WTC11 (cell line): ENCODE measurements at regions not wholly inside any gene's neighbourhood (a gene's known extent, or its start where the extent isn't known, plus 50 kb on each side); places are given as distances from the start of the nearest gene placed in this dataset.

Experiments
- ATAC-seq: fragments of 200-7000 bp; cut with Tn5 transposase; 2 replicates; pipeline ENCODE4 v1.10.0; 2021; ENCODE audit warnings: mild to moderate bottlenecking, moderate library complexity
- CTCF ChIA-PET: fragments of 300-600 bp; sonication (Branson Sonifier 250); formaldehyde crosslinking; loops from one replicate; lab custom pipeline; 2021; ENCODE audit warnings: antibody characterized with exemption; lab: Charles Lee
- POLR2A ChIA-PET: fragments of 350-600 bp; sonication (Branson Sonifier 250); formaldehyde crosslinking; loops from one replicate; lab custom pipeline; 2021; ENCODE audit warnings: antibody characterized with exemption; lab: Charles Lee
- DNase-seq: peaks from one replicate; pipeline ENCODE4 v3.0.0; 2021; ENCODE audit warnings: low spot score
- H3K27ac Mint-ChIP-seq: 2 replicates; pipeline ENCODE4 v1.8.0; 2021; ENCODE audit warnings: mixed read lengths
- H3K27me3 Mint-ChIP-seq: 2 replicates; pipeline ENCODE4 v1.8.0; 2021; ENCODE audit warnings: low read depth, mild to moderate bottlenecking, moderate library complexity, mixed read lengths
- H3K36me3 Mint-ChIP-seq: 2 replicates; pipeline ENCODE4 v1.8.0; 2021; ENCODE audit warnings: mixed read lengths
- H3K4me1 Mint-ChIP-seq: 2 replicates; pipeline ENCODE4 v1.8.0; 2022; ENCODE audit warnings: mixed read lengths
- H3K4me3 Mint-ChIP-seq: 2 replicates; pipeline ENCODE4 v1.8.0; 2021; ENCODE audit warnings: mild to moderate bottlenecking, moderate library complexity, mixed read lengths
- H3K9me3 Mint-ChIP-seq: 2 replicates; pipeline ENCODE4 v1.8.0; 2021; ENCODE audit warnings: mixed read lengths
- CREM ChIP-seq: sonication (generic); formaldehyde crosslinking; IDR thresholded peaks from 2 replicates; pipeline ENCODE4 v1.8.1; 2022; ENCODE audit warnings: mild to moderate bottlenecking, missing genetic modification reagents, moderate library complexity
- EMX1 ChIP-seq: fragments of 250-450 bp; sonication (Bioruptor Pico); IDR thresholded peaks from 2 replicates; pipeline ENCODE4 v1.8.0; 2021; ENCODE audit warnings: mild to moderate bottlenecking
- FOXP1 ChIP-seq: sonication (generic); formaldehyde crosslinking; IDR thresholded peaks from 2 replicates; pipeline ENCODE4 v1.8.0; 2022; ENCODE audit warnings: missing genetic modification reagents, mild to moderate bottlenecking, moderate library complexity, borderline replicate concordance
- GABPB1 ChIP-seq: sonication (generic); formaldehyde crosslinking; IDR thresholded peaks from 2 replicates; pipeline ENCODE4 v1.8.1; 2023; ENCODE audit warnings: mild to moderate bottlenecking, missing genetic modification reagents
- NR2C2 ChIP-seq: sonication (generic); formaldehyde crosslinking; IDR thresholded peaks from 2 replicates; pipeline ENCODE4 v1.8.0; 2022; ENCODE audit warnings: mild to moderate bottlenecking, missing genetic modification reagents
- NR3C1 ChIP-seq: sonication (generic); formaldehyde crosslinking; conservative IDR thresholded peaks from 2 replicates; pipeline ENCODE4 v1.8.1; 2023; ENCODE audit warnings: low read depth, mild to moderate bottlenecking, missing genetic modification reagents
- PRRX2 ChIP-seq: fragments of 250-450 bp; sonication (Bioruptor Pico); IDR thresholded peaks from 2 replicates; pipeline ENCODE4 v1.8.0; 2021; ENCODE audit warnings: mild to moderate bottlenecking
- ZNF263 ChIP-seq: sonication (generic); formaldehyde crosslinking; IDR thresholded peaks from 2 replicates; pipeline ENCODE4 v1.8.1; 2022; ENCODE audit warnings: low read depth, mild to moderate bottlenecking, moderate library complexity, missing genetic modification reagents
- ZNF317 ChIP-seq: sonication (generic); formaldehyde crosslinking; IDR thresholded peaks from 2 replicates; pipeline ENCODE4 v1.8.1; 2023; ENCODE audit warnings: low read depth, mild to moderate bottlenecking, moderate library complexity, missing genetic modification reagents, borderline replicate concordance
- ZNF396 ChIP-seq: fragments of 250-450 bp; sonication (Bioruptor Pico); IDR thresholded peaks from 2 replicates; pipeline ENCODE4 v1.8.0; 2021; ENCODE audit warnings: mild to moderate bottlenecking, moderate library complexity, borderline replicate concordance
- ZNF423 ChIP-seq: fragments of 250-450 bp; sonication (Bioruptor Pico); IDR thresholded peaks from 2 replicates; pipeline ENCODE4 v2.1.2; 2022; ENCODE audit warnings: mild to moderate bottlenecking, moderate library complexity
- ZNF671 ChIP-seq: fragments of 250-450 bp; sonication (Bioruptor Pico); IDR thresholded peaks from 2 replicates; pipeline ENCODE4 v1.8.0; 2021; ENCODE audit warnings: mild to moderate bottlenecking
- TF ChIP-seq, protein P1 (sequence below): fragments of 250-450 bp; sonication (Bioruptor Pico); IDR thresholded peaks from 2 replicates; pipeline ENCODE4 v1.9.0; 2021; ENCODE audit warnings: mild to moderate bottlenecking
- TF ChIP-seq, protein P2 (sequence below): sonication (generic); formaldehyde crosslinking; IDR thresholded peaks from 2 replicates; pipeline ENCODE4 v1.8.1; 2022; ENCODE audit warnings: low read depth, missing genetic modification reagents, borderline replicate concordance
- TF ChIP-seq, protein P3 (sequence below): sonication (generic); formaldehyde crosslinking; IDR thresholded peaks from 2 replicates; pipeline ENCODE4 v1.8.0; 2023; ENCODE audit warnings: missing genetic modification reagents, mild to moderate bottlenecking, borderline replicate concordance
- TF ChIP-seq, protein P4 (sequence below): sonication (generic); formaldehyde crosslinking; IDR thresholded peaks from 2 replicates; pipeline ENCODE4 v1.8.1; 2022; ENCODE audit warnings: low read depth, mild to moderate bottlenecking, moderate library complexity, missing genetic modification reagents, borderline replicate concordance
- TF ChIP-seq, protein P5 (sequence below): sonication (generic); formaldehyde crosslinking; IDR thresholded peaks from 2 replicates; pipeline ENCODE4 v1.8.1; 2023; ENCODE audit warnings: mild to moderate bottlenecking, missing genetic modification reagents

DNA sequence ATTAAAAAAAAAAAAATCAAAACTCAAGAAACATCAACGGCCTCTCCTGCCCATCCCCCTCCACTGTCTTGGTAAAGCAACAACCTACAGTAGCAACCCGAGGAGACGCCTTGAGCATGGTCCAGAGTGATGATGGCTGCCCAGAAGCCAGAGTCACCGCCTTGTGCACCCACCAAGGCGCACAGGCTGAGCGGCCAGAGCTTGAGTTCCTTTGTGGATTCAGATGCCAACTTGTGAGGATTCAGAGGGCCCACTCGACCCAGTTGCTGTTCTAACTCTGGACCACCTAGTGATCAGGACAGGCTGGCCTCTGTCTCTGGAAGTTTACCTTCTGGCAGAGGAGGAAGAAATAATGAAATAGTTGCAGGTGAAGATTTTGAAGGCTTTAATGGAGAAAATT is 105.0 kb downstream of the PDCL3 start (continued):
- TF ChIP-seq ZNF396 (CRISPR knock-in tag), result no peak
- TF ChIP-seq CREM, result no peak
- TF ChIP-seq, protein P1, sequence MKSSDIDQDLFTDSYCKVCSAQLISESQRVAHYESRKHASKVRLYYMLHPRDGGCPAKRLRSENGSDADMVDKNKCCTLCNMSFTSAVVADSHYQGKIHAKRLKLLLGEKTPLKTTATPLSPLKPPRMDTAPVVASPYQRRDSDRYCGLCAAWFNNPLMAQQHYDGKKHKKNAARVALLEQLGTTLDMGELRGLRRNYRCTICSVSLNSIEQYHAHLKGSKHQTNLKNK (CRISPR knock-in tag), result no peak

DNA sequence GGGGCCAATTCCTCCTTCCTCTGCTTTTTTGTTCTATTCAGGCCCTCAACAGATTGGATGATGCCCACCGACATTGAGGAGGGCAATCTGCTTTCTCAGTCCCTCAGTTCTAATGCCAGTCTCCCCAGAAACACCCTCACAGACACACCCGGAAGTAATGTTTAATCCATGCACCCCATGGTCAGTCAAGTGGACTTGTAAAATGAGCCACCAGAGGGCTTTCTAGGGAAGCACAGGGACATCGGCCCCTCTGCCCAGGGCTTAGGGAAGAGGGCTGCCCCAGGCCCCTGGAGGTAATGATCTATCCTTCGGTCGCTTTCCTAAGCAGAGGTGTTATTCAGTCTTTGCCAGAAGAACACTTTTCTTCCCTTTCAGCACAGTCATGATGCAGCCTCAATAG is 107.4 kb downstream of the PDCL3 start:
- ChIA-PET POLR2A (no interaction called here), CTCF (no interaction called here)
- no peak overlapping the region for H3K27ac Mint-ChIP-seq
- TF ChIP-seq, protein P2, sequence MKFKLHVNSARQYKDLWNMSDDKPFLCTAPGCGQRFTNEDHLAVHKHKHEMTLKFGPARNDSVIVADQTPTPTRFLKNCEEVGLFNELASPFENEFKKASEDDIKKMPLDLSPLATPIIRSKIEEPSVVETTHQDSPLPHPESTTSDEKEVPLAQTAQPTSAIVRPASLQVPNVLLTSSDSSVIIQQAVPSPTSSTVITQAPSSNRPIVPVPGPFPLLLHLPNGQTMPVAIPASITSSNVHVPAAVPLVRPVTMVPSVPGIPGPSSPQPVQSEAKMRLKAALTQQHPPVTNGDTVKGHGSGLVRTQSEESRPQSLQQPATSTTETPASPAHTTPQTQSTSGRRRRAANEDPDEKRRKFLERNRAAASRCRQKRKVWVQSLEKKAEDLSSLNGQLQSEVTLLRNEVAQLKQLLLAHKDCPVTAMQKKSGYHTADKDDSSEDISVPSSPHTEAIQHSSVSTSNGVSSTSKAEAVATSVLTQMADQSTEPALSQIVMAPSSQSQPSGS (CRISPR knock-in tag), result no peak
- TF ChIP-seq PRRX2 (CRISPR knock-in tag), result no peak
- TF ChIP-seq, protein P3, sequence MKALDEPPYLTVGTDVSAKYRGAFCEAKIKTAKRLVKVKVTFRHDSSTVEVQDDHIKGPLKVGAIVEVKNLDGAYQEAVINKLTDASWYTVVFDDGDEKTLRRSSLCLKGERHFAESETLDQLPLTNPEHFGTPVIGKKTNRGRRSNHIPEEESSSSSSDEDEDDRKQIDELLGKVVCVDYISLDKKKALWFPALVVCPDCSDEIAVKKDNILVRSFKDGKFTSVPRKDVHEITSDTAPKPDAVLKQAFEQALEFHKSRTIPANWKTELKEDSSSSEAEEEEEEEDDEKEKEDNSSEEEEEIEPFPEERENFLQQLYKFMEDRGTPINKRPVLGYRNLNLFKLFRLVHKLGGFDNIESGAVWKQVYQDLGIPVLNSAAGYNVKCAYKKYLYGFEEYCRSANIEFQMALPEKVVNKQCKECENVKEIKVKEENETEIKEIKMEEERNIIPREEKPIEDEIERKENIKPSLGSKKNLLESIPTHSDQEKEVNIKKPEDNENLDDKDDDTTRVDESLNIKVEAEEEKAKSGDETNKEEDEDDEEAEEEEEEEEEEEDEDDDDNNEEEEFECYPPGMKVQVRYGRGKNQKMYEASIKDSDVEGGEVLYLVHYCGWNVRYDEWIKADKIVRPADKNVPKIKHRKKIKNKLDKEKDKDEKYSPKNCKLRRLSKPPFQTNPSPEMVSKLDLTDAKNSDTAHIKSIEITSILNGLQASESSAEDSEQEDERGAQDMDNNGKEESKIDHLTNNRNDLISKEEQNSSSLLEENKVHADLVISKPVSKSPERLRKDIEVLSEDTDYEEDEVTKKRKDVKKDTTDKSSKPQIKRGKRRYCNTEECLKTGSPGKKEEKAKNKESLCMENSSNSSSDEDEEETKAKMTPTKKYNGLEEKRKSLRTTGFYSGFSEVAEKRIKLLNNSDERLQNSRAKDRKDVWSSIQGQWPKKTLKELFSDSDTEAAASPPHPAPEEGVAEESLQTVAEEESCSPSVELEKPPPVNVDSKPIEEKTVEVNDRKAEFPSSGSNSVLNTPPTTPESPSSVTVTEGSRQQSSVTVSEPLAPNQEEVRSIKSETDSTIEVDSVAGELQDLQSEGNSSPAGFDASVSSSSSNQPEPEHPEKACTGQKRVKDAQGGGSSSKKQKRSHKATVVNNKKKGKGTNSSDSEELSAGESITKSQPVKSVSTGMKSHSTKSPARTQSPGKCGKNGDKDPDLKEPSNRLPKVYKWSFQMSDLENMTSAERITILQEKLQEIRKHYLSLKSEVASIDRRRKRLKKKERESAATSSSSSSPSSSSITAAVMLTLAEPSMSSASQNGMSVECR, result no peak
- TF ChIP-seq ZNF317 (CRISPR knock-in tag), result no peak
- no peak for TF ChIP-seq EMX1 (CRISPR knock-in tag)
- TF ChIP-seq CREM, result no peak
- TF ChIP-seq, protein P4, sequence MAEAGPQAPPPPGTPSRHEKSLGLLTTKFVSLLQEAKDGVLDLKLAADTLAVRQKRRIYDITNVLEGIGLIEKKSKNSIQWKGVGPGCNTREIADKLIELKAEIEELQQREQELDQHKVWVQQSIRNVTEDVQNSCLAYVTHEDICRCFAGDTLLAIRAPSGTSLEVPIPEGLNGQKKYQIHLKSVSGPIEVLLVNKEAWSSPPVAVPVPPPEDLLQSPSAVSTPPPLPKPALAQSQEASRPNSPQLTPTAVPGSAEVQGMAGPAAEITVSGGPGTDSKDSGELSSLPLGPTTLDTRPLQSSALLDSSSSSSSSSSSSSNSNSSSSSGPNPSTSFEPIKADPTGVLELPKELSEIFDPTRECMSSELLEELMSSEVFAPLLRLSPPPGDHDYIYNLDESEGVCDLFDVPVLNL (CRISPR knock-in tag), result no peak
- no peak for TF ChIP-seq ZNF263 (CRISPR knock-in tag)
- no peaks in the 10 kb centered on the region for H3K36me3 Mint-ChIP-seq
- no peak overlapping the region for H3K4me3 Mint-ChIP-seq
- H3K4me1 Mint-ChIP-seq, result no peaks in the 10 kb centered on the region
- no peak for DNase-seq
- H3K27me3 Mint-ChIP-seq, result no peaks in the 10 kb centered on the region
- ATAC-seq, result peak; percentile 24; the same call in 1 of the 2 replicates
- no peaks in the 10 kb centered on the region for H3K9me3 Mint-ChIP-seq

DNA sequence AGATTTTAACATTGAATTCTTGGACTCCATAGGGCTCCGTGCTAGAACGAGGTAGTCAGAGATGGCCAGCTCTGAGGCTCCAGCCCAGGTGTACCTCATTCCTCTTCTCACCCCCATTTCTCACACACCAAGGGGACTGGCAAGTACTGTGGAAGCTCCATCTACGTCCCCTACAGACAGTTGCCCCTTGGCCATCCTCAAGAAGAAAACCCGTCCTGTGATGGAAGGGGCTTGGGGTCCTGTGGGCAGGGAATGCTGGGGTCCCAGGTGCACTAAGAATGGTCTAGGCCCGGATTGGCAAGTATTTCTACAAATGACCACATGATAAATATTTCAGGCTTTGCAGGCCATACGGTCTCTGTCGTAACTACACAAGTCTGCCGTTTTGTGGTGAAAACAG is 110.3 kb downstream of the PDCL3 start:
- CTCF ChIA-PET, result no interaction called here
- H3K4me3 Mint-ChIP-seq, result no peak overlapping the region
- H3K27ac Mint-ChIP-seq, result no peak overlapping the region
- H3K36me3 Mint-ChIP-seq, result no peaks in the 10 kb centered on the region
- TF ChIP-seq, protein P4 (CRISPR knock-in tag), result no peak
- no peak for TF ChIP-seq NR3C1 (CRISPR knock-in tag)
- TF ChIP-seq ZNF671 (CRISPR knock-in tag), result no peak
- TF ChIP-seq NR2C2, result no peak
- no peak for TF ChIP-seq GABPB1 (CRISPR knock-in tag)
- TF ChIP-seq, protein P5, sequence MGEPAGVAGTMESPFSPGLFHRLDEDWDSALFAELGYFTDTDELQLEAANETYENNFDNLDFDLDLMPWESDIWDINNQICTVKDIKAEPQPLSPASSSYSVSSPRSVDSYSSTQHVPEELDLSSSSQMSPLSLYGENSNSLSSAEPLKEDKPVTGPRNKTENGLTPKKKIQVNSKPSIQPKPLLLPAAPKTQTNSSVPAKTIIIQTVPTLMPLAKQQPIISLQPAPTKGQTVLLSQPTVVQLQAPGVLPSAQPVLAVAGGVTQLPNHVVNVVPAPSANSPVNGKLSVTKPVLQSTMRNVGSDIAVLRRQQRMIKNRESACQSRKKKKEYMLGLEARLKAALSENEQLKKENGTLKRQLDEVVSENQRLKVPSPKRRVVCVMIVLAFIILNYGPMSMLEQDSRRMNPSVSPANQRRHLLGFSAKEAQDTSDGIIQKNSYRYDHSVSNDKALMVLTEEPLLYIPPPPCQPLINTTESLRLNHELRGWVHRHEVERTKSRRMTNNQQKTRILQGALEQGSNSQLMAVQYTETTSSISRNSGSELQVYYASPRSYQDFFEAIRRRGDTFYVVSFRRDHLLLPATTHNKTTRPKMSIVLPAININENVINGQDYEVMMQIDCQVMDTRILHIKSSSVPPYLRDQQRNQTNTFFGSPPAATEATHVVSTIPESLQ, result no peak
- no peak for TF ChIP-seq ZNF423 (CRISPR knock-in tag)
- no peak for TF ChIP-seq FOXP1 (CRISPR knock-in tag)
- TF ChIP-seq, protein P2 (CRISPR knock-in tag), result no peak
- no peaks in the 10 kb centered on the region for H3K9me3 Mint-ChIP-seq
- POLR2A ChIA-PET, result no interaction called here
- no peak for ATAC-seq
- H3K4me1 Mint-ChIP-seq, result no peaks in the 10 kb centered on the region
- no peak for DNase-seq
- no peaks in the 10 kb centered on the region for H3K27me3 Mint-ChIP-seq
